ENCODE measurements at regions not wholly inside any gene's neighbourhood (a gene's known extent, or its start where the extent isn't known, plus 50 kb on each side); places are given as distances from the start of the nearest gene placed in this dataset.

DNA sequence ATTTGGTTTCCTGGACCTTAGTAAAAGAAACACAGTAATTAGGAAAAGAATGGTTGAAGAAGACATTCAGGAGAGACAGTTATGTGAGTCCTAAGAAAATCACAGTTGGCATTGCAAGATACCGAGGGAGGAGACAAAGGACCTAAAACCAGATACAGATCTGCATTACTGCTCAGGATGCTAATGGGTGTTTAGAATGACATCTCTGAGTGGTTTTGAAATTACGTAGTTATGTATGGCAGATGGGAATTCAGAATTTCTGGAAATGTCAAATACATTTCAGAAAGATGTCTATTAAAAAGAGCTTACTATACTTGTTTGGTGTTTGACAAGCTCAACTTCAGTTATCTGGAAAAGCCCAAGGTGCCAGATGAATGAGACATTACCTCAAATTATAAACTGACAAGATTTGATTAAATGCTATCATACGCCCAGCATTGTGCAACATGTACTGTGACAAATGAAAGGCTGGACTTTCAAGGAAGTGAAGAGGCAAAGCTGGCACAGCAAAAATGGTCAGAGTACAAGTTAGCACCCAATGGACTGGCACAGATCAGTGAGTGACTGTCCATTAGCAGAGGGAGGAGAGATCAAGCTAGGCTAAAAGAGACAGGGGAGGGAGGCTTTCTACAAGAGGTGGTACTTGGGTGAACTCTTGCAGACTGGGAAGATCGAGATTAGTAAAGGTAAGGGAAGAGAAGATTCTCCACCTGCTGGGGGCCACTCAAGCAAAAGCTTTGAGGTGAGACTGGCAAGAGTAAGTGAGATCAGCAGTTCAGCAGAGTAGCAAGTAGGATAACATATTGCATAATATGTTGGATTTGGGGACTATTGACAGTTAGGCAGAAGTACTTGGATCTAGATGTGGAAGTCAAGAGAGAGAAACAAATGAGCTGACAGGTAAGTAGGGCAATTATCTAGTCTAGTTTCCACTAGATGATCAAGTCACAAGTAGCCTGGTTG is 168.9 kb downstream of the CYRIA start:
- no peak for FAIRE-seq

DNA sequence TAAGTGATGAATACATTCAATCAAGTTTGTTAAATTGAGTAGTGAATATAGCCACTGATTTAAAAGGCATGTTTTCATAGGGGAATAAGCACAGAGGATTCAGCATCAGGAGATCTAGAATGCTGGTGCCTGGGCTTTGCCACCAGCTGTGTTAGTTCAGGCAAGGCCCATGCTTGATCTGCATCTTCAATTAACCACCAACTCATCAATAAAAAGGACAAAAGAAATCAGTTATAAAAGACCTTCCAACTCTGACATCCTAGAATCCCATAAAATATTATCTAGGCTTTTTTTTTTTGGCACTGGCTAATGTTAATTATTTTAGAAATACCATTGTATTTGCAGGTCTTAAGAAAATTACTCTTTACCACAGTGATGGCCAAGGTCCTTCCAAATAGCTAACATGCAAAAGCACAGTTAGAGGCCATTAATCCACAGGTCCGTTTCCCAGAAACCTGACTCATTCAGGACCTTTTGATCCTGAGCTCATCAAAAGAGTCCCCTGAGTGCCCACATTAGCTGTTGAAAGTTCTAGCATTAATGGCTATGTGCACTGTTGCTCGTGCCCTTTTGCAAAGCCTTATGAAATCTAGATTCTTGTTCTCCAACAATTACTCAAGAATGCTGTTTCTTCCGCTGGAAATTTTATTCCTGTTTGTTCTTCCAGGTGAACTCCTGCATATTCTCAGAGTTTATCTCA is 170.0 kb downstream of the CYRIA start:
- no peak for FAIRE-seq

- no peak for FAIRE-seq
Observed at GRCh38 chr2:16494836-16495508, 170.7 kb downstream of the CYRIA start.

DNA sequence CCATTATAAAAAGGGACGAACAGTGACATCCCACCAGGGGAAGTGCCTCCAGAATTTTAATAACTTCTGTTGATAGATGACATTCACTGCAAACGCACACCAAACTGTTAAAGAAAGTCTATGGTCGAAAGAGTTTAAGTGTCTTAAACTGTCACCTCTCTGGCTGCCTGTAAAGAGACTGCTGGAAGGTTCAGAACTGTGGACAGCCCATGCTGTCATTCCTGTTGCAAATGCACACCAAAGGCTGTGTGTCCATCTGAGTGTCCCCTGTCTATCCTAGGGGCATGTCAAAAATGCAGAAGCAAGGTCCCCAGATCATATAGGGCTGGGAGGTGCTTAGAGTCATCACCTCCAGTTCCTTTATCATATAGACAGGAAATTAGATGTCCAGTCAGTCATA is 171.8 kb downstream of the CYRIA start:
- no peak for FAIRE-seq

GRCh38 chr2:16487686-16488085 is 177.9 kb downstream of the CYRIA start:
- no peak for FAIRE-seq

DNA sequence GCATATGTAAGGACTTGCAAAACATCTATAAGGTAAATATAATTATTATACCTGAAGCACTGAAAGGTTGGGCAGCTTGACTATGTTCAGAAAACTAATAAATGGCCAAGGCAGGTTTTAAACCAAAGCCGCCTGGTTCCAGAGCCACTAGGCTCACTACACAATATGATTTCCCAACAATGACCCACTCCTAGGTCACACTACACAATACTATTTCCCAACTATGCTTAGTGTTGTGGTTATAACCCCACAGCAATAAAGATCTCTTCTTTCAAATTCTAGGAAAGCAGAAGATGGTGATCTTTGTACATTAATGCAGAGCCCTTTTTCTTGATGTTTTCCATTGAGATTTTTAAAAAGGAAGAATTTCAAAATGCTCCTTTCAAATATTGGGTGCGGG is 180.4 kb downstream of the CYRIA start:
- no peak for FAIRE-seq

- FAIRE-seq: no peak
Observed at GRCh38 chr2:16482460-16482859, 183.2 kb downstream of the CYRIA start.

GRCh38 chr2:16481351-16481750 is 184.3 kb downstream of the CYRIA start:
- FAIRE-seq: no peak

DNA sequence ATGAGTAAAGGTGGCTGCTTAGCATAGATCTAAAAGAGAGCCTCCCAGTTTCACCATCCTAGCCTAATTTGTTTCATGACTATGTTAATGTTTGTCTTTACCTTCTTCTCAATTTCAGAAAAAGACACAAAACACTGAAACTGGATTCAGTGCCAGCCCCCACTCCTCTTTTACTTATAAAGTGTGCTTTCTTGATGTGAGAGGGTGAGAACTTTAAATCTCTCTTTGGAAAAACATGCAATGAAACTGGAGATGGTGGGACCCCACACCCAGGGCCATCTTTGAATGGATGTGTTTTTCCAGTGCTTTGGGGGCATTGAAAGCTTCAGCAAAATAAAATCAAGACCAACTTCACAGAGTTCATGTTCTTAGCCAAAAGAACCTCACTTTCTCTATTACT is 185.9 kb downstream of the CYRIA start:
- no peak for FAIRE-seq

GRCh38 chr2:16478434-16479210 is 187.0 kb downstream of the CYRIA start:
- no peak for FAIRE-seq

GRCh38 chr2:16477648-16478047 is 188.0 kb downstream of the CYRIA start:
- no peak for FAIRE-seq

DNA sequence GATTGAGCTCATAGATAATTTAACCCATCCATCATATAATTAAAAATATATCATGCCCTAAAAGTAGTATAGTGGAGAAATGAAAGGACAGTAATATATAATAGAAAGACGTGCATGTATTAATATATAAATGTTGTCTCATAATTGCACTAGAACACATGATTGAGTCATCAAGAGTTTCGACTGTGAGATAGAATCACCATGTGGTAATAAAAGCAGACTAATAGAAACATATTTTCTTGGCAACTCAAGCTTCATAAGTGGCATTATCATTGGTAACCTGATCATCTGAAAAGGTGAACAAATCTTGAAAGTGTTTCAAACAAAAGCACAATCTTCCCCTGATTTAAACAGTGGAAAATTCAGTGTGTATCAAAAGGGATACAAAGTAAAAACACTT is 188.8 kb downstream of the CYRIA start:
- no peak for FAIRE-seq

GRCh38 chr2:16475986-16476567 is 189.6 kb downstream of the CYRIA start:
- FAIRE-seq: no peak

DNA sequence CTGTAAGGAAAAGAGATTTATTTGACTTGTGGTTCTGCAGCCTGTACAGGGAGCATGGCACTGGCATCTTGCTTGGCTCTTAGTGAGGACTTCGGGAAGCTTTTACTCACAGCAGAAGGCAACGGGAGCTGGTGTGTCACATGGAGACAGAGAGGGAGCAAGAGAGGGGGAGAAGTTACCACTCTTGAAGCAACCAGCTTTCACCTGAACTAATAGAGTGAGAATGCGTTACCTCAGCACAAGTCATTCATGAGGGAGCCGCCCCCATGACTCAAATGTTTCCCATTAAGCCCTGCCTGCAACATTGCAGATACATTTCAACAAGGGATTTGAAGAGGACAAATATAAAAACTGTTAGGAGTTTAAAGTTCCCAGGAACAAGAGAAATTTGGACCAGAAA is 190.0 kb downstream of the CYRIA start:
- no peak for FAIRE-seq

- no peak for FAIRE-seq
Observed at GRCh38 chr2:16473575-16473974, 192.1 kb downstream of the CYRIA start.

GRCh38 chr2:16470936-16471490 is 194.6 kb downstream of the CYRIA start:
- FAIRE-seq: no peak

DNA sequence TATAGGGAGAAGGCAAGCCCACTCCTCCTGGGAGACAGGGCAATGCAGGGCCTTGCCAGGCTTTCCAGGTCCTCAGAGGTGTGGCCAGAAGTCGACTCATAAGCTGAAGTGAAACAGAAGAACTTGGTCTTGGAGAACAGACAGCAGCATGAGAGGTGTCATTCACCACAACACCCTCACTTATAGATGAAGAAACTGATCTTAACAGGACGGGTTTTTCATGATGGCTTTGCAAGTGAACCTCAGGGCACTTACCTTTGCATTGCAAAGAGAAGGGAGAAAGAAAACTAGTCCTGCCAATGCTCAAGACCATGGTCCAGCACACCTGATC is 198.8 kb downstream of the CYRIA start:
- no peak for FAIRE-seq

- no peak for FAIRE-seq
Observed at GRCh38 chr2:16466133-16466820, 199.4 kb downstream of the CYRIA start.

GRCh38 chr2:16464641-16465040 is 201.0 kb downstream of the CYRIA start:
- no peak for FAIRE-seq

GRCh38 chr2:16462958-16463357 is 202.7 kb downstream of the CYRIA start:
- FAIRE-seq: no peak

GRCh38 chr2:16461672-16462071 is 204.0 kb downstream of the CYRIA start:
- no peak for FAIRE-seq

DNA sequence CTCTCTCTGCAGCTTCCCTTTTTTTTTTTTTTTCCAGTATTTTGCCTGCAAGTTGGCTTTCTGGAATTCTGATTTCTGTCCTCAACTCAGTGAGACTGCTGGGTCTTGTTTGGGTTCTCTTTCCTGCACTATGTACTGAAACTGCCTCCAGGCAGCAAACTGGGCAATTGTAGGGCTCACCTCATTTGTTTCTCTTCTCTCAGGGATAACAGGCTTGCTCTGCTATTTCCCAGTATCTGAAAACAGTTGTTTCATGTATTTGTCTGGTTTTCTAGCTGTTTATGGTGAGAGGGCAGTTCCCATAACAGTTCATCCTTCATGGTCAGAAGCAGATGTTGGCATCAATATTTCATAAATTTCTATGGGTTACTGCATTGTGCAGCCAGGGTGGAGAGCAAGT is 206.0 kb downstream of the CYRIA start:
- no peak for FAIRE-seq
